ENCODE measurements at regions not wholly inside any gene's neighbourhood (a gene's known extent, or its start where the extent isn't known, plus 50 kb on each side); places are given as distances from the start of the nearest gene placed in this dataset.

- ATAC-seq, result no peak
Measured at GRCh38 chr2:60354713-60355112, 198.7 kb downstream of the BCL11A start.

GRCh38 chr2:60353863-60354262, 199.6 kb downstream of the BCL11A start:
- no peak for ATAC-seq
- no peak for TF ChIP-seq ISL1 (CRISPR knock-in tag; IDR thresholded peaks at IDR 0.05)
- TF ChIP-seq RARB (CRISPR knock-in tag; IDR thresholded peaks at IDR 0.05), result no peak
- no peak for TF ChIP-seq CREB5 (CRISPR knock-in tag; IDR thresholded peaks at IDR 0.05; ENCODE audit: low read depth)
- no peak for TF ChIP-seq CSRNP3 (CRISPR knock-in tag; IDR thresholded peaks at IDR 0.05)
- no peak for TF ChIP-seq POU6F1 (CRISPR knock-in tag; IDR thresholded peaks at IDR 0.05; ENCODE audit: borderline replicate concordance, low read depth)
- TF ChIP-seq ZC3H10 (CRISPR knock-in tag; IDR thresholded peaks at IDR 0.05), result no peak
- TF ChIP-seq TOX (CRISPR knock-in tag; IDR thresholded peaks at IDR 0.05; ENCODE audit: borderline replicate concordance), result no peak

More at GRCh38 chr2:60354713-60355112, 198.7 kb downstream of the BCL11A start:
- no peak for TF ChIP-seq BACH2 (CRISPR knock-in tag; IDR thresholded peaks at IDR 0.05; ENCODE audit: borderline replicate concordance)
- TF ChIP-seq ZNF70 (CRISPR knock-in tag; IDR thresholded peaks at IDR 0.05), result no peak
- TF ChIP-seq ZNF8 (CRISPR knock-in tag; IDR thresholded peaks at IDR 0.05), result no peak
- TF ChIP-seq TSHZ2 (CRISPR knock-in tag; IDR thresholded peaks at IDR 0.05), result no peak
- TF ChIP-seq ZFP30 (CRISPR knock-in tag; IDR thresholded peaks at IDR 0.05), result no peak
- no peak for TF ChIP-seq CREB5 (CRISPR knock-in tag; IDR thresholded peaks at IDR 0.05; ENCODE audit: low read depth)
- TF ChIP-seq ZNF565 (CRISPR knock-in tag; conservative IDR thresholded peaks at IDR 0.05; ENCODE audit: low read depth), result no peak
- TF ChIP-seq RARB (CRISPR knock-in tag; IDR thresholded peaks at IDR 0.05), result no peak
- no peak for TF ChIP-seq CSDC2 (CRISPR knock-in tag; IDR thresholded peaks at IDR 0.05)
- no peak for TF ChIP-seq CSRNP3 (CRISPR knock-in tag; IDR thresholded peaks at IDR 0.05)
- no peak for TF ChIP-seq TCF4 (CRISPR knock-in tag; IDR thresholded peaks at IDR 0.05; ENCODE audit: borderline replicate concordance)
- TF ChIP-seq ARNTL (CRISPR knock-in tag; IDR thresholded peaks at IDR 0.05; ENCODE audit: borderline replicate concordance, low read depth), result no peak
- no peak for TF ChIP-seq SNAI2 (CRISPR knock-in tag; IDR thresholded peaks at IDR 0.05)
- no peak for TF ChIP-seq POU6F1 (CRISPR knock-in tag; IDR thresholded peaks at IDR 0.05; ENCODE audit: borderline replicate concordance, low read depth)
- no peak for TF ChIP-seq PATZ1 (CRISPR knock-in tag; IDR thresholded peaks at IDR 0.05; ENCODE audit: borderline replicate concordance)
- no peak for TF ChIP-seq ZC3H10 (CRISPR knock-in tag; IDR thresholded peaks at IDR 0.05)
